Bronchial epithelial cell (primary cell): ENCODE measurements at regions not wholly inside any gene's neighbourhood (a gene's known extent, or its start where the extent isn't known, plus 50 kb on each side); places are given as distances from the start of the nearest gene placed in this dataset.

Experiments used
- DNase-seq: peaks from one replicate; pipeline ENCODE4 v3.0.0-alpha.2; 2010; ENCODE audit warnings: low read depth
- FAIRE-seq: peaks from 2 replicates; lab custom pipeline; 2011; peaks lifted over from hg19 to GRCh38; lab: Jason Lieb, UNC
- H3K27me3 ChIP-seq: 2 replicates; pipeline ENCODE4 v1.5.1; 2011; ENCODE audit warnings: low read length; ENCODE audit not compliant: control insufficient read depth, insufficient read depth
- H3K36me3 ChIP-seq: 2 replicates; pipeline ENCODE4 v1.5.1; 2011; ENCODE audit warnings: low read length; ENCODE audit not compliant: control insufficient read depth, insufficient read depth
- H3K4me3 ChIP-seq: 2 replicates; pipeline ENCODE4 v1.5.1; 2011; ENCODE audit warnings: mild to moderate bottlenecking, low read depth, low read length, control low read depth
- CTCF ChIP-seq: IDR thresholded peaks from 2 replicates; pipeline ENCODE4 v1.5.1; 2011; ENCODE audit warnings: mild to moderate bottlenecking, moderate library complexity, low read length, control low read depth, inconsistent platforms; ENCODE audit not compliant: insufficient read depth, severe bottlenecking

DNA sequence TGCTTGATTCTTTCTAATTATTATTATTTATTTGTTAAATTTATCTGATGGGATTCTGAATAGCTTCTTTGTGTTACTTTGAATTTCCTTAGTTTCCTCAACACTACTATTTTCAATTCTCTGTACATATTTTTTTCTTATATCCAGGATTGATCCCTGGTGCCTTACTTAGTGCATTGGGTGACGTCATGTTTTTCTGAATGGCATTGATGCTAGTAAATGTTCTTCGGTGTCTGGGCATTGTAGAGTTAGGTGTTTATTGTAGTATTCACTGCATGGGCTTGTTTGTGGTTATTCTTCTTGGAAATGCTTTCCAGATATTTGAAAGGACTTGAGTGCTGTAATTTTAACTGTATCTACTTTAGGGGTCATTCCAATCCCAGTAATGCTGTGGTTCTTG is 938.1 kb downstream of the FAM133A start:
- no peak for DNase-seq

GRCh38 chrX:94633237-94633636 is 959.2 kb downstream of the FAM133A start:
- FAIRE-seq = no peak

More for the DNA sequence above, 938.1 kb downstream of the FAM133A start:
- no peak for FAIRE-seq
- no peak overlapping the region for H3K4me3 ChIP-seq
- no peak for TF ChIP-seq CTCF
- H3K36me3 ChIP-seq = no peaks in the 10 kb centered on the region
- H3K27me3 ChIP-seq = no peaks in the 10 kb centered on the region

DNA sequence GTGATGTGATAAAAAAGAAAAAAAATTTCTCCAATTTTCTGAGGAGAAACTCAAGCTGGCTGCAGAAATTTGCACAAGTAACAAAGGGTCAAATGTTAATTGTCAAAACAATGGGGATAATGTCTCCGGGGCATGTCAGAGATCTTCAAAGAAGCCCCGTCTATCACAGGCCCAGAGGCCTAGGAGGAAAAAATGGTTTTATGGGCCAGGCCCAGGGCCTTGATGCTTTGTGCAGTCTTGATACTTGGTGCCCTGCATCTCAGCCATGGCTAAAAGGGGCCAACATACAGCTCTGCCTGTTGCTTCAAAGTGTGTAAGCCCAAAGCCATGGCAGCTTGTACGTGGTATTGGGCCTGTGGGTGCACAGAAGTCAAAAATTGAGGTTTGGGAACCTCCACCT is 961.0 kb downstream of the FAM133A start:
- TF ChIP-seq CTCF = no peak
- Histone ChIP-seq H3K36me3 (no peaks in the 10 kb centered on the region), H3K4me3 (no peak overlapping the region), H3K27me3 (no peaks in the 10 kb centered on the region)
- DNase-seq (no peak), FAIRE-seq (no peak)

More at GRCh38 chrX:94633237-94633636, 959.2 kb downstream of the FAM133A start:
- H3K4me3 ChIP-seq = no peak overlapping the region
- H3K27me3 ChIP-seq = no peaks in the 10 kb centered on the region
- TF ChIP-seq CTCF = no peak
- DNase-seq = peak; percentile 0
- H3K36me3 ChIP-seq = no peaks in the 10 kb centered on the region

DNA sequence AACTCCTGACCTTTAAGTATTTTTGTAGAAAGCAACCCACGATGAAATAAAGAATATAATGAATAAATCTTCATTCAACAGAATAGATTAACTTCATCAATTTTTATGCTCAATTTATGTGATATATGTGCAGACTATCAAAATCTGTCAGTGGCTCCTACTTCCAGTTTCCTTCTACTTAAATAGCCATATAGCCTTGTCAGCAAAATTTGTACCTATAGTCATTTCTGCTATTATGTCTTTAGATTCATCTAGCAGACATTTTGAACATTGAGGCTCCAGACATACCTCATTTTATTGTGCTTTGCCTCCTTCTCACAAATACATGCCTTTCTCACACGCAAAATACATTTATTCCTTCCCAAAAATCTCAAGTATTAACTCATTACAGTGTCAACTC is 971.7 kb downstream of the FAM133A start:
- no peak for TF ChIP-seq CTCF
- H3K27me3 ChIP-seq = no peaks in the 10 kb centered on the region
- FAIRE-seq (no peak), DNase-seq (no peak)
- H3K36me3 ChIP-seq = no peaks in the 10 kb centered on the region
- H3K4me3 ChIP-seq = no peak overlapping the region

DNA sequence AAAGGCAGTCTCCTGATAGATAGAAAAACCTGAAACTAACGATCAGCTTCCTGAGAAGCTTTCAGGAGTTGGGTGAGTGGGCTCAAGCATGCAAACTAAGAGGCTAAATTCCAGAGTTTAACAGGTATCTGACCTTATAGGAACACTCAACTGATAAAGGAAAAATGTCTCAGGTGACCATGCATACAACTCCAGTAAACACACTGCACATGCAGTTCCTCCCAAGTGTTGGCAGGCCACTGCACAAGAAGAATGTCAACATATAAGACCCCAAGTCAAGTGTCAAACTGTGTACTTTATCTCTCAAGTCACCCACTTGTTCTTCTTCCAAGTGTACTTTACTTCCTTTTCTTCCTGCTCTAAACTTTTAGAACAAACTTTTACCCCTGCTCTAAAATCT is 981.2 kb downstream of the FAM133A start:
- H3K4me3 ChIP-seq = no peak overlapping the region
- no peak for DNase-seq
- no peak for TF ChIP-seq CTCF
- FAIRE-seq = no peak
- no peaks in the 10 kb centered on the region for H3K27me3 ChIP-seq
- no peaks in the 10 kb centered on the region for H3K36me3 ChIP-seq

GRCh38 chrX:94662689-94663088 is 988.7 kb downstream of the FAM133A start:
- peak; percentile 0 for DNase-seq
- no peak overlapping the region for H3K4me3 ChIP-seq
- TF ChIP-seq CTCF = no peak
- H3K27me3 ChIP-seq = no peaks in the 10 kb centered on the region
- no peak for FAIRE-seq
- no peaks in the 10 kb centered on the region for H3K36me3 ChIP-seq
